NCI-H510A (cell line): ENCODE measurements at regions not wholly inside any gene's neighbourhood (a gene's known extent, or its start where the extent isn't known, plus 50 kb on each side); places are given as distances from the start of the nearest gene placed in this dataset.
"Not testable (repeated sequence)": the region's sequence is repeated elsewhere in the genome, so short reads cannot be mapped to it uniquely, and the experiment has no call there.

Source experiments
- DNase-seq: peaks from one replicate; lab custom pipeline; 2025; lab: John Stamatoyannopoulos, UW

- no peak for DNase-seq
Observed at GRCh38 chr5:86977808-86978207, 289.9 kb upstream of the RASA1 start.

- no peak for DNase-seq
Observed at GRCh38 chr5:86979811-86980411, 287.8 kb upstream of the RASA1 start.

- no peak for DNase-seq
Observed at GRCh38 chr5:86981898-86982297, 285.8 kb upstream of the RASA1 start.

- no peak for DNase-seq
Observed at GRCh38 chr5:86983208-86983607, 284.5 kb upstream of the RASA1 start.

- DNase-seq = no peak
Observed at GRCh38 chr5:86986837-86987236, 280.8 kb upstream of the RASA1 start.

GRCh38 chr5:86997516-86997915 lies 270.2 kb upstream of the RASA1 start:
- DNase-seq = no peak

GRCh38 chr5:86999951-87000350 lies 267.7 kb upstream of the RASA1 start:
- no peak for DNase-seq

GRCh38 chr5:87002485-87002884 lies 265.2 kb upstream of the RASA1 start:
- no peak for DNase-seq

GRCh38 chr5:87004101-87004500 lies 263.6 kb upstream of the RASA1 start:
- no peak for DNase-seq

GRCh38 chr5:87007737-87008136 lies 259.9 kb upstream of the RASA1 start:
- DNase-seq = no peak

GRCh38 chr5:87008751-87009560 lies 258.7 kb upstream of the RASA1 start:
- DNase-seq = no peak

- DNase-seq = no peak
Observed at GRCh38 chr5:87010736-87011135, 256.9 kb upstream of the RASA1 start.

GRCh38 chr5:87015901-87016300 lies 251.8 kb upstream of the RASA1 start:
- DNase-seq = no peak

- no peak for DNase-seq
Observed at GRCh38 chr5:87020099-87020934, 247.4 kb upstream of the RASA1 start.

- no peak for DNase-seq
Observed at GRCh38 chr5:87022415-87022814, 245.3 kb upstream of the RASA1 start.

GRCh38 chr5:87027570-87027969 lies 240.1 kb upstream of the RASA1 start:
- DNase-seq = no peak

GRCh38 chr5:87029951-87030350 lies 237.7 kb upstream of the RASA1 start:
- DNase-seq = no peak

- DNase-seq = no peak
Observed at GRCh38 chr5:87030699-87031098, 237.0 kb upstream of the RASA1 start.

GRCh38 chr5:87034557-87034956 lies 233.1 kb upstream of the RASA1 start:
- DNase-seq = no peak

GRCh38 chr5:87042554-87042953 lies 225.1 kb upstream of the RASA1 start:
- no peak for DNase-seq

- DNase-seq = no peak
Observed at GRCh38 chr5:87048156-87048555, 219.5 kb upstream of the RASA1 start.

- not testable (repeated sequence) for DNase-seq
Observed at GRCh38 chr5:87049012-87049411, 218.7 kb upstream of the RASA1 start.
